DND-41 (cell line): ENCODE measurements at regions not wholly inside any gene's neighbourhood (a gene's known extent, or its start where the extent isn't known, plus 50 kb on each side); places are given as distances from the start of the nearest gene placed in this dataset.

Source experiments
- CTCF ChIP-seq: IDR thresholded peaks from 2 replicates; pipeline ENCODE4 v1.5.1; 2012; ENCODE audit warnings: borderline replicate concordance, low read length, moderate library complexity, mild to moderate bottlenecking; ENCODE audit not compliant: poor library complexity, severe bottlenecking; ENCODE audit errors: extremely low read depth
- EZH2 ChIP-seq: IDR thresholded peaks from 3 replicates; pipeline ENCODE4 v1.6.1; 2012; ENCODE audit warnings: borderline replicate concordance, low read depth, mild to moderate bottlenecking, moderate library complexity, low read length, inconsistent platforms; ENCODE audit not compliant: severe bottlenecking

GRCh38 chr9:24939109-24939850 lies 393.6 kb upstream of the IZUMO3 start:
- TF ChIP-seq CTCF (no peak), EZH2 (no peak)
